Limb (tissue), 2 donors: ENCODE measurements at regions not wholly inside any gene's neighbourhood (a gene's known extent, or its start where the extent isn't known, plus 50 kb on each side); places are given as distances from the start of the nearest gene placed in this dataset.
"Not testable (repeated sequence)": the region's sequence is repeated elsewhere in the genome, so short reads cannot be mapped to it uniquely, and the experiment has no call there.

ENCODE experiments used
- DNase-seq, 2 donors: peaks; one replicate each; pipeline ENCODE4 v3.0.0-alpha.2; 2016; ENCODE audit errors: extremely low spot score in 2 of 2

- DNase-seq, result no peak
These were observed 53.0 kb upstream of the CA12 start for GRCh38 chr15:63434576-63435186.

GRCh38 chr15:63435204-63435820 lies 53.7 kb upstream of the CA12 start:
- DNase-seq, result no peak

GRCh38 chr15:63436341-63436740 lies 54.7 kb upstream of the CA12 start:
- DNase-seq, result no peak

GRCh38 chr15:63436872-63437375 lies 55.3 kb upstream of the CA12 start:
- DNase-seq, result peak; percentile 83 to 92

GRCh38 chr15:63439536-63440264 lies 58.1 kb upstream of the CA12 start:
- no peak for DNase-seq

- no peak for DNase-seq
These were observed 58.6 kb upstream of the CA12 start for GRCh38 chr15:63440265-63440648.

- no peak for DNase-seq
These were observed 59.1 kb upstream of the CA12 start for GRCh38 chr15:63440756-63441155.

GRCh38 chr15:63441266-63441665 lies 59.6 kb upstream of the CA12 start:
- DNase-seq, result no peak

GRCh38 chr15:63442080-63442479 lies 60.4 kb upstream of the CA12 start:
- DNase-seq, result no peak

GRCh38 chr15:63444611-63445010 lies 59.8 kb upstream of the USP3 start:
- DNase-seq, result no peak

GRCh38 chr15:63446255-63446654 lies 58.1 kb upstream of the USP3 start:
- no peak for DNase-seq

GRCh38 chr15:63447017-63447676 lies 57.2 kb upstream of the USP3 start:
- DNase-seq, result no peak

- DNase-seq, result no peak
These were observed 56.1 kb upstream of the USP3 start for GRCh38 chr15:63448266-63448665.

- not testable (repeated sequence) for DNase-seq
These were observed 55.4 kb upstream of the USP3 start for GRCh38 chr15:63448872-63449555.

- no peak for DNase-seq
These were observed 54.7 kb upstream of the USP3 start for GRCh38 chr15:63449731-63450130.

GRCh38 chr15:63450884-63451225 lies 53.5 kb upstream of the USP3 start:
- no peak for DNase-seq

GRCh38 chr15:63451671-63452315 lies 52.6 kb upstream of the USP3 start:
- no peak for DNase-seq

GRCh38 chr15:63452552-63453136 lies 51.7 kb upstream of the USP3 start:
- DNase-seq, result no peak

GRCh38 chr15:63453186-63453905 lies 51.0 kb upstream of the USP3 start:
- DNase-seq, result no peak
